ENCODE measurements at regions not wholly inside any gene's neighbourhood (a gene's known extent, or its start where the extent isn't known, plus 50 kb on each side); places are given as distances from the start of the nearest gene placed in this dataset.

DNA sequence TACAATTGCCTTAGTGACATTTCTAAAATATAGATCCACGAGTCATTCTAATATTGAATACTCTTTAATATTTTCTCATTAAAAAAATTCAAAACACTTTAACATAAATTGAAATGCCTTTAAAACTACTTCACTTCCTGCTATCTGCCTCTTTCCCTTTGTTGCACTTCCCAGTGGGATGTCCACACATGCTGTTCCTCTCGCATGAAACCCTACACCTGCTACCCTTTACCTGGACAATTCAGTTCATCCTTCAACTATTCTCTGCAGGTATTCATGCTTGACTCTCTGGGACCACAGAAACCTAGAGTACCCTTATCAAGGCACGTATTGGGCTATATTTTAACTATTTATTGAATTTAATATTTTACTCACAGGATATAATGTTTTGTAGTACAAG lies 373.3 kb upstream of the GALNT5 start:
- TF ChIP-seq, protein P1, sequence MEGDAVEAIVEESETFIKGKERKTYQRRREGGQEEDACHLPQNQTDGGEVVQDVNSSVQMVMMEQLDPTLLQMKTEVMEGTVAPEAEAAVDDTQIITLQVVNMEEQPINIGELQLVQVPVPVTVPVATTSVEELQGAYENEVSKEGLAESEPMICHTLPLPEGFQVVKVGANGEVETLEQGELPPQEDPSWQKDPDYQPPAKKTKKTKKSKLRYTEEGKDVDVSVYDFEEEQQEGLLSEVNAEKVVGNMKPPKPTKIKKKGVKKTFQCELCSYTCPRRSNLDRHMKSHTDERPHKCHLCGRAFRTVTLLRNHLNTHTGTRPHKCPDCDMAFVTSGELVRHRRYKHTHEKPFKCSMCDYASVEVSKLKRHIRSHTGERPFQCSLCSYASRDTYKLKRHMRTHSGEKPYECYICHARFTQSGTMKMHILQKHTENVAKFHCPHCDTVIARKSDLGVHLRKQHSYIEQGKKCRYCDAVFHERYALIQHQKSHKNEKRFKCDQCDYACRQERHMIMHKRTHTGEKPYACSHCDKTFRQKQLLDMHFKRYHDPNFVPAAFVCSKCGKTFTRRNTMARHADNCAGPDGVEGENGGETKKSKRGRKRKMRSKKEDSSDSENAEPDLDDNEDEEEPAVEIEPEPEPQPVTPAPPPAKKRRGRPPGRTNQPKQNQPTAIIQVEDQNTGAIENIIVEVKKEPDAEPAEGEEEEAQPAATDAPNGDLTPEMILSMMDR (IDR thresholded peaks at IDR 0.05; ENCODE audit: insufficient read depth, low read length, poor library complexity, severe bottlenecking): no peak
- TF ChIP-seq EZH2phosphoT487 (conservative IDR thresholded peaks at IDR 0.05; ENCODE audit: low read length): no peak

Measured in SU-DHL-6 (cell line).